Panc1 (cell line): ENCODE measurements at regions not wholly inside any gene's neighbourhood (a gene's known extent, or its start where the extent isn't known, plus 50 kb on each side); places are given as distances from the start of the nearest gene placed in this dataset.

ENCODE experiments used
- TCF7L2 ChIP-seq: IDR thresholded peaks from 2 replicates; pipeline ENCODE4 v1.6.1; 2011; ENCODE audit warnings: mild to moderate bottlenecking, low read depth, low read length, inconsistent platforms
- TF ChIP-seq, protein P1 (sequence below): fragments of 450-650 bp; IDR thresholded peaks from 2 replicates; pipeline ENCODE4 v1.5.1; 2017; ENCODE audit warnings: mild to moderate bottlenecking

DNA sequence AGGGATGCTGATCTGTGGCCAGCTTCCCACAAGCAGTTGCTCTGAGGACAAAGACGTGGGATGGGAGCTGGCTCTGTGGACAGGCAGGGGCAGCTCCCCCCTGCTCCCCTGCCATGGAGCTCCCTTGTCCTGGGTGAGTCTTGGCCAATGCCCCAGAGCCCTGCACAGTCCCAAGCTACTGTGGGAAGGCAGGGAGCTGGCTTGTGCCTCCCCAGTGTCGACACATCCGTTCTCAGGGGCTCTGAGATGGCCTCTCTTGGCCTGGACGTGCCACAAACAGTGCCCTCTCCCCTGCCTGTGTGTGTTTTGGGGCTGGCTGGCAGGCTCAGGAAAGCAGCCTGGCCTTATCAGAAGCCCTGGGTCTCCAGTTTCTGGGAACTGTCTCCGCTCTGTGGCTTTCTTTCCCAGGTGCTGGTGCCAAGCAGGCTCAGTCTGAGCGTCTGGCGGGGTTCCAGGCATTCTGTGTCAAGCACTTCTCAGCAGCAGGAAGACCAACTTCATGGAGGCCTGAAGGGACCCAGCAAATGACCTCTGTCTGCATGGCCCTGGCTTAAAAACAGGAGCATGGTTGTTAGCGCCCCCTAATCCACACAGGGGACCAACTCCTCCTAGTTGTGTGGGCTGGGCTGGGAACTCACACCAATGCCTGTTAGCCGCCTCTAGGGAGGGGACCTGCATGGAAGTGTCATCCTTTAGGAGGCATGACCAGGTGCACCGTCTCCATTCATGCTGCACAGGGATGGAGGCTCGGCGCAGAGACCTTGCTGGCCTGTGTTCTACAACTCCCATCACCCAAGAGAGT is 375.2 kb downstream of the RPS24 start:
- no peak for TF ChIP-seq TCF7L2
- TF ChIP-seq, protein P1, sequence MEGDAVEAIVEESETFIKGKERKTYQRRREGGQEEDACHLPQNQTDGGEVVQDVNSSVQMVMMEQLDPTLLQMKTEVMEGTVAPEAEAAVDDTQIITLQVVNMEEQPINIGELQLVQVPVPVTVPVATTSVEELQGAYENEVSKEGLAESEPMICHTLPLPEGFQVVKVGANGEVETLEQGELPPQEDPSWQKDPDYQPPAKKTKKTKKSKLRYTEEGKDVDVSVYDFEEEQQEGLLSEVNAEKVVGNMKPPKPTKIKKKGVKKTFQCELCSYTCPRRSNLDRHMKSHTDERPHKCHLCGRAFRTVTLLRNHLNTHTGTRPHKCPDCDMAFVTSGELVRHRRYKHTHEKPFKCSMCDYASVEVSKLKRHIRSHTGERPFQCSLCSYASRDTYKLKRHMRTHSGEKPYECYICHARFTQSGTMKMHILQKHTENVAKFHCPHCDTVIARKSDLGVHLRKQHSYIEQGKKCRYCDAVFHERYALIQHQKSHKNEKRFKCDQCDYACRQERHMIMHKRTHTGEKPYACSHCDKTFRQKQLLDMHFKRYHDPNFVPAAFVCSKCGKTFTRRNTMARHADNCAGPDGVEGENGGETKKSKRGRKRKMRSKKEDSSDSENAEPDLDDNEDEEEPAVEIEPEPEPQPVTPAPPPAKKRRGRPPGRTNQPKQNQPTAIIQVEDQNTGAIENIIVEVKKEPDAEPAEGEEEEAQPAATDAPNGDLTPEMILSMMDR: no peak
